Neutrophil (primary cell): ENCODE measurements at regions not wholly inside any gene's neighbourhood (a gene's known extent, or its start where the extent isn't known, plus 50 kb on each side); places are given as distances from the start of the nearest gene placed in this dataset.

Experiments
- H3K27ac ChIP-seq: fragments of 200-600 bp; sonication (generic); 2 replicates; pipeline ENCODE4 v1.5.1; 2016; ENCODE audit warnings: mild to moderate bottlenecking, moderate library complexity
- H3K27me3 ChIP-seq: fragments of 200-600 bp; sonication (generic); 2 replicates; pipeline ENCODE4 v1.6.0; 2016; ENCODE audit warnings: mild to moderate bottlenecking
- H3K36me3 ChIP-seq: fragments of 200-600 bp; sonication (generic); 2 replicates; pipeline ENCODE4 v1.5.1; 2017
- H3K4me1 ChIP-seq, 2 experiments: fragments of 200-600 bp in 1 of 2; sonication (generic) in 1 of 2; 1 replicate in 1 of 2; 2 replicates in 1 of 2; pipeline versions ENCODE4 v1.5.1 to v1.6.1; 2013 to 2016; ENCODE audit warnings: low read depth in 1 of 2, low read length in 1 of 2, mild to moderate bottlenecking in 1 of 2, moderate library complexity in 1 of 2; ENCODE audit not compliant: control insufficient read depth in 1 of 2, insufficient read depth in 1 of 2
- H3K4me3 ChIP-seq, 2 experiments: fragments of 200-600 bp in 1 of 2; sonication (generic) in 1 of 2; 1 replicate in 1 of 2; 2 replicates in 1 of 2; pipeline ENCODE4 v1.5.1; 2013 to 2016; ENCODE audit warnings: low read depth in 1 of 2, low read length in 1 of 2, mild to moderate bottlenecking in 1 of 2, moderate library complexity in 1 of 2
- H3K9me3 ChIP-seq: fragments of 200-600 bp; sonication (generic); 2 replicates; pipeline ENCODE4 v1.5.1; 2016
- TF ChIP-seq, protein P1 (sequence below): fragments of 200-600 bp; sonication (generic); IDR thresholded peaks from 2 replicates; pipeline ENCODE4 v1.5.1; 2016; ENCODE audit warnings: antibody characterized with exemption

DNA sequence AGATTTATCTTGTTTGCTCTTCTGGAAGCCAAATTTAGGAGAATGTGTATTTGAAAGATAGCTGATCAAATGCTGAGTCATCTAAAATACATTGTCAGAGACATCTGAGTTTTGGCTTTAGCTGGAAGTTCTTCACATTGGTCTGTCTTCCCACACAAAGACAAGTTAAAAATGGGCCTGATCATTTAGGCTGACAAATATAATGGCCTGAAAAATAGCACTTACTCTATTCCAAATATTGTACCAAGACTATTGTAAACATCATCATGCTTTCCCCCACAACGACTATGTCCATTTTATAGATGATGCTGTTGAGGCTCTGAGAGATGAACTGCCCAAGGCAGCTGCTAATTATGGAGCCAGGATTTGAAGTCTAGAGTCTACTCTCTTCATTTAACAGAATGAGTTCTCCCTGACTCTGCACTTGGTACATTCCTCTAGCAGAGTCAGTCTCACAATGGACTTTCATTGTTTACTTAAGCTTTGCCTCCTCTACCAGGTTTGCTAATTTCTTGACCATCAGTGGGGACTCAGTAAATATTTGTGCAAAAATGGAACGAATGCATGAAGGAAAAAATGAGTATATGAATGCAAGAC lies 619.4 kb upstream of the KLF4 start:
- Histone ChIP-seq H3K4me1 (no peaks in the 10 kb centered on the region), H3K27me3 (no peaks in the 10 kb centered on the region), H3K4me3 (no peak overlapping the region), H3K36me3 (no peaks in the 10 kb centered on the region), H3K9me3 (no peaks in the 10 kb centered on the region), H3K27ac (no peak overlapping the region)
- TF ChIP-seq, protein P1, sequence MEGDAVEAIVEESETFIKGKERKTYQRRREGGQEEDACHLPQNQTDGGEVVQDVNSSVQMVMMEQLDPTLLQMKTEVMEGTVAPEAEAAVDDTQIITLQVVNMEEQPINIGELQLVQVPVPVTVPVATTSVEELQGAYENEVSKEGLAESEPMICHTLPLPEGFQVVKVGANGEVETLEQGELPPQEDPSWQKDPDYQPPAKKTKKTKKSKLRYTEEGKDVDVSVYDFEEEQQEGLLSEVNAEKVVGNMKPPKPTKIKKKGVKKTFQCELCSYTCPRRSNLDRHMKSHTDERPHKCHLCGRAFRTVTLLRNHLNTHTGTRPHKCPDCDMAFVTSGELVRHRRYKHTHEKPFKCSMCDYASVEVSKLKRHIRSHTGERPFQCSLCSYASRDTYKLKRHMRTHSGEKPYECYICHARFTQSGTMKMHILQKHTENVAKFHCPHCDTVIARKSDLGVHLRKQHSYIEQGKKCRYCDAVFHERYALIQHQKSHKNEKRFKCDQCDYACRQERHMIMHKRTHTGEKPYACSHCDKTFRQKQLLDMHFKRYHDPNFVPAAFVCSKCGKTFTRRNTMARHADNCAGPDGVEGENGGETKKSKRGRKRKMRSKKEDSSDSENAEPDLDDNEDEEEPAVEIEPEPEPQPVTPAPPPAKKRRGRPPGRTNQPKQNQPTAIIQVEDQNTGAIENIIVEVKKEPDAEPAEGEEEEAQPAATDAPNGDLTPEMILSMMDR, result no peak

DNA sequence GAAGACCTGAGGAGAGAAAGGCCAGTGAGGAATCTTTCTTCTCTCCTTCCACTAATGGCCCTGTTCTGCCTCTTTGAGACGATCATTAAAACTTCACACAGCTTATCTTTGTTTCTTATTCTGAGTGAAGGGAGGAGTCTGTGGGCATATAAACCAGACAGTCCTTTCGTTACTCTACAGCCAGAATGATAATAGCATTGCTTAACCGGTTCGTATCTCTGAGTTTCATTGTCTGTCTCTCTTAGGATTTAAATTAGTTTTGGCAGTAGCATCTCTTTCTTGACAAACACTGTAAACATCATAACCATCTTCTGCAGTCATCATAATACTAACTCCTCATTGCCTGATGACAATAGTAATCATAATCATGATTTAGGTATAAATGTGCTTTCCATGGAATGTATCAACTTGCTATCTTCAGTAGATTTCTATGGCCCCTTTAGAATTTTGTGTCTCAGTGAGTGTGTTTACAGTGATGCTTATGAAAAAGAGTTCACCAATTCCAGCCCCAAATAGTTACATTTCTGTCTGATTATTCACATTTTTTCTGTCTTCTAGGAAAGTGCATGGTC lies 618.8 kb upstream of the KLF4 start:
- Histone ChIP-seq H3K27me3 (no peaks in the 10 kb centered on the region), H3K4me1 (no peaks in the 10 kb centered on the region), H3K27ac (no peak overlapping the region), H3K36me3 (no peaks in the 10 kb centered on the region), H3K9me3 (no peaks in the 10 kb centered on the region), H3K4me3 (no peak overlapping the region)
- TF ChIP-seq, protein P1, result no peak

DNA sequence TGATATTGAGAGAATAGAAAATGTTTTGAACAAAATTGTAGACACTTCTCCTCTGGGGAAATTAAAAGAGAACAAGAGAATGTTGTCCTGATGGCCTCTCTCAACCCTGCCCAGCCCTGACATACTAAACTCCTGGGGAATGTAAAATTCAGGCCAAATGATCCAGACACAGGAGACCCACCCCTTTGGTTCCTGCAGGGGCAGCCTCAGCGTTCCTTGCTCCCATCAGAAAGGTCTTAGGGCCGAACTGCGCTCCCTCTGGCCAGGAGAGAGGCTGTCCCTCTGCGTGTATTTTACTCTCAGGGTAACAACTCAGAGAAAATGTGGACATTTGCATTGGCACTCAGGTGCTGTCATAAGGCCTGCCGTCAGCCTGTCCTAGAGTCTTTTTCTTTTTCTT lies 616.3 kb upstream of the KLF4 start:
- Histone ChIP-seq H3K27ac (no peak overlapping the region), H3K4me1 (no peaks in the 10 kb centered on the region), H3K4me3 (no peak overlapping the region), H3K27me3 (no peaks in the 10 kb centered on the region), H3K36me3 (no peaks in the 10 kb centered on the region), H3K9me3 (no peaks in the 10 kb centered on the region)
- TF ChIP-seq, protein P1, result no peak

DNA sequence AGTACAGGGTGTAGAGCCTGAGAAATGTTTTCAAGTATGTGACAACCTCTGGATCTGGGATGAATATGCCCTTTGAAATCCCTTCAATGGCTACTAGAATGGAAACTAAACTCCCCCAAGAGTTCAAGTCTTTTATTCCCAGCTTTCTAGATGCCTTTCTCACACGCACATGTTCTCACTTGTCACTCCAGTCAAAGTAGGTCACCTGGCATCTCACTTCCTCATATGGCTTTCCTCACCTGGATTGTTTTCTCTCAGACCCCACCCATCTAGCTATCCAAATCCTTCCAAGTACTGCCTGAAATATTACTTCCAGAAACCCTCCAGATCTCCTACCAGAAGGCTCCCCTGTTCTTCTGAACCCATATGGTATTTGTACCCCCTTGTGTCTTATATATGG lies 615.4 kb upstream of the KLF4 start:
- no peaks in the 10 kb centered on the region for H3K27me3 ChIP-seq
- H3K9me3 ChIP-seq, result no peaks in the 10 kb centered on the region
- H3K4me3 ChIP-seq, result no peak overlapping the region
- TF ChIP-seq, protein P1, result no peak
- no peaks in the 10 kb centered on the region for H3K4me1 ChIP-seq
- H3K36me3 ChIP-seq, result no peaks in the 10 kb centered on the region
- no peak overlapping the region for H3K27ac ChIP-seq

DNA sequence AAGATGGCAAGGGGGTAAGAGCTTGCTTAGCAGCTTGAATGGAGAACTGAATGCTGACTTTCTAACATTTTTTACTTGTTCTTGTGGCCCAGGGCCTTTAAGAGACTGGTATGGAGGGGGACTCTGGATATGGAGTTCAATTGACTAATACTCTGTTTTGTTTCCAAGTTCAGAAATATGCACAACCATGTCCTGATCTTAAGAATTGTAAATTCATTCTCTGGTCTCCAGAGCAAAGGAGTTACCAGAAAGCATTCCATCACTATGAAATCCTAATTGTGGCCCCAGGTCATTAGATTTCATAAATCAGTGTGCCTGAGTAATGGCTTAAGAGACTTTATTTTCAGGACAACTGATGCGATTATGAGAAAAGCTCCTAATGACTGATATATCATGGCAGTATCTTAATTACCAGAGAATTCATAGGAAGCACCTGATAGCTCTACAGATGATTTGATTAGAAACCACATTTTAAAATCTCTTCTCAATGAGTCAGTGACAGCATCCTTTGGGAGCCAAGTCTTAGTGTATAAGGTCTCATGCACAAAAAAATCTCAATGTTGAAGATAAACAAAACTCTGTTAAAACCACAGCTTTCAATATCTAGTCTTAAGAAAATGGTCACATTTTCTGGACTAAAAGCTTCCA lies 613.6 kb upstream of the KLF4 start:
- Histone ChIP-seq H3K4me1 (no peaks in the 10 kb centered on the region), H3K36me3 (no peaks in the 10 kb centered on the region), H3K27ac (no peak overlapping the region), H3K27me3 (no peaks in the 10 kb centered on the region), H3K4me3 (no peak overlapping the region), H3K9me3 (no peaks in the 10 kb centered on the region)
- TF ChIP-seq, protein P1, result no peak
